GM12875 (cell line): ENCODE measurements at regions not wholly inside any gene's neighbourhood (a gene's known extent, or its start where the extent isn't known, plus 50 kb on each side); places are given as distances from the start of the nearest gene placed in this dataset.

Source experiments
- H3K4me3 ChIP-seq: one replicate; pipeline ENCODE4 v1.5.1; 2011; ENCODE audit warnings: low read depth, low read length, control low read depth
- CTCF ChIP-seq: IDR thresholded peaks from 2 replicates; pipeline ENCODE4 v1.5.1; 2011; ENCODE audit warnings: low read depth, mild to moderate bottlenecking, control low read depth, inconsistent platforms, low read length, moderate library complexity, borderline replicate concordance; ENCODE audit not compliant: insufficient read depth

- no peak for TF ChIP-seq CTCF
- H3K4me3 ChIP-seq, result no peak overlapping the region
These were observed 772.1 kb upstream of the CDH9 start for GRCh38 chr5:27810458-27810857.

GRCh38 chr5:27797220-27797619 is 758.8 kb upstream of the CDH9 start:
- no peak for TF ChIP-seq CTCF
- no peak overlapping the region for H3K4me3 ChIP-seq

GRCh38 chr5:27788184-27788583 is 749.8 kb upstream of the CDH9 start:
- TF ChIP-seq CTCF, result no peak
- no peak overlapping the region for H3K4me3 ChIP-seq

GRCh38 chr5:27784317-27784716 is 745.9 kb upstream of the CDH9 start:
- no peak for TF ChIP-seq CTCF
- no peak overlapping the region for H3K4me3 ChIP-seq

GRCh38 chr5:27778121-27778520 is 739.7 kb upstream of the CDH9 start:
- TF ChIP-seq CTCF, result no peak
- H3K4me3 ChIP-seq, result no peak overlapping the region

- no peak for TF ChIP-seq CTCF
These were observed 735.2 kb upstream of the CDH9 start for GRCh38 chr5:27773636-27774035.

GRCh38 chr5:27773166-27773565 is 734.8 kb upstream of the CDH9 start:
- H3K4me3 ChIP-seq, result no peak overlapping the region
- TF ChIP-seq CTCF, result no peak

More at GRCh38 chr5:27773636-27774035, 735.2 kb upstream of the CDH9 start:
- H3K4me3 ChIP-seq, result no peak overlapping the region
